ENCODE measurements at regions not wholly inside any gene's neighbourhood (a gene's known extent, or its start where the extent isn't known, plus 50 kb on each side); places are given as distances from the start of the nearest gene placed in this dataset.

- TF ChIP-seq POLR2A (IDR thresholded peaks at IDR 0.05) (no peak), CTCF (IDR thresholded peaks at IDR 0.05) (no peak)
- Histone ChIP-seq H3K36me3 (replicated peaks in 1 of 2) (no peaks in the 10 kb centered on the region), H3K9me3 (replicated peaks in 1 of 3) (peaks cover 0 to 6% (median 0%) of the 10 kb centered on the region in 3 donors), H3K27ac (no peak overlapping the region), H3K27me3 (no peaks in the 10 kb centered on the region), H3K4me3 (no peak overlapping the region), H3K4me1 (replicated peaks in 1 of 2) (no peaks in the 10 kb centered on the region)
- intact Hi-C loops (cut with DNase I): no loop called here
- WGBS, 4 donors: 17 to 28% (median 23%) methylated on average over 1 of the region's 1 CpG
- DNase-seq: no peak
These were observed 59.4 kb upstream of the CDK1 start for GRCh38 chr10:60718886-60719285.

GRCh38 chr10:60717852-60718251 is 60.4 kb upstream of the CDK1 start:
- Histone ChIP-seq H3K36me3 (replicated peaks in 1 of 2) (no peaks in the 10 kb centered on the region), H3K4me1 (replicated peaks in 1 of 2) (no peaks in the 10 kb centered on the region), H3K27me3 (no peaks in the 10 kb centered on the region), H3K9me3 (replicated peaks in 1 of 3) (peaks cover 0 to 6% (median 0%) of the 10 kb centered on the region in 3 donors), H3K4me3 (no peak overlapping the region), H3K27ac (no peak overlapping the region)
- intact Hi-C loops (cut with DNase I): no loop called here
- no peak for TF ChIP-seq CTCF (IDR thresholded peaks at IDR 0.05)
- no peak for TF ChIP-seq POLR2A (IDR thresholded peaks at IDR 0.05)
- no peak for DNase-seq

GRCh38 chr10:60714233-60714632 is 64.0 kb upstream of the CDK1 start:
- Histone ChIP-seq H3K27ac (no peak overlapping the region), H3K4me3 (no peak overlapping the region), H3K36me3 (replicated peaks in 1 of 2) (no peaks in the 10 kb centered on the region), H3K4me1 (replicated peaks in 1 of 2) (no peaks in the 10 kb centered on the region), H3K27me3 (no peaks in the 10 kb centered on the region), H3K9me3 (replicated peaks in 1 of 3) (peaks cover 0 to 6% (median 0%) of the 10 kb centered on the region in 3 donors)
- DNase-seq: no peak
- intact Hi-C loops (cut with DNase I): no loop called here
- 73 to 75% (median 74%) methylated on average over 2 of the region's 2 CpGs for WGBS, 4 donors
- TF ChIP-seq POLR2A (IDR thresholded peaks at IDR 0.05): no peak
- TF ChIP-seq CTCF (IDR thresholded peaks at IDR 0.05): no peak

GRCh38 chr10:60711496-60711895 is 66.8 kb upstream of the CDK1 start:
- Histone ChIP-seq H3K27me3 (no peaks in the 10 kb centered on the region), H3K36me3 (replicated peaks in 1 of 2) (no peaks in the 10 kb centered on the region), H3K4me1 (replicated peaks in 1 of 2) (no peaks in the 10 kb centered on the region), H3K27ac (no peak overlapping the region), H3K9me3 (replicated peaks in 1 of 3) (no peaks in the 10 kb centered on the region), H3K4me3 (no peak overlapping the region)
- DNase-seq: no peak
- no peak for TF ChIP-seq CTCF (IDR thresholded peaks at IDR 0.05)
- no peak for TF ChIP-seq POLR2A (IDR thresholded peaks at IDR 0.05)
- 87 to 97% (median 90%) methylated on average over 2 of the region's 2 CpGs for WGBS, 4 donors
- intact Hi-C loops (cut with DNase I): no loop called here

Data from adrenal gland (tissue), 9 donors.